ENCODE measurements at regions not wholly inside any gene's neighbourhood (a gene's known extent, or its start where the extent isn't known, plus 50 kb on each side); places are given as distances from the start of the nearest gene placed in this dataset.

DNA sequence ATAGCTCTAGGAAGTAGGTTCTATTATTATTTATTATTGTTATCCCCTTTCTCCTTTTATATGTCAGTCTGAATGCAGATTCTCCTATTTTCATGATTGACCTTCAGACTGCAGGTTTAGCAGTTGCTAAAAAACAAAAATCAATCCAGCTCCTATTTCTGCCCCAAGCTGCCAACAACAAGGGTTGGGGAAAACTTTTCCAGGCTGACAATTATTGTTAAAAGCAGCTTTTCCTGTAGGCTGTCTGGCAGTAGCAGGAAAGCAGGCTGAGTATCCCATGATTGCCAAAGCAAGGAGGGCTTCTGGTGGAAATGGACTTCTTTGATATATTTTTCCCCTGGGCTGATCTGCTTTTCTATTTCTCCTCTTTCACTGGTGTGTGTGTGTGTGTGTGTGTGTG lies 78.0 kb upstream of the CTLA4 start:
- no peak for DNase-seq

DNA sequence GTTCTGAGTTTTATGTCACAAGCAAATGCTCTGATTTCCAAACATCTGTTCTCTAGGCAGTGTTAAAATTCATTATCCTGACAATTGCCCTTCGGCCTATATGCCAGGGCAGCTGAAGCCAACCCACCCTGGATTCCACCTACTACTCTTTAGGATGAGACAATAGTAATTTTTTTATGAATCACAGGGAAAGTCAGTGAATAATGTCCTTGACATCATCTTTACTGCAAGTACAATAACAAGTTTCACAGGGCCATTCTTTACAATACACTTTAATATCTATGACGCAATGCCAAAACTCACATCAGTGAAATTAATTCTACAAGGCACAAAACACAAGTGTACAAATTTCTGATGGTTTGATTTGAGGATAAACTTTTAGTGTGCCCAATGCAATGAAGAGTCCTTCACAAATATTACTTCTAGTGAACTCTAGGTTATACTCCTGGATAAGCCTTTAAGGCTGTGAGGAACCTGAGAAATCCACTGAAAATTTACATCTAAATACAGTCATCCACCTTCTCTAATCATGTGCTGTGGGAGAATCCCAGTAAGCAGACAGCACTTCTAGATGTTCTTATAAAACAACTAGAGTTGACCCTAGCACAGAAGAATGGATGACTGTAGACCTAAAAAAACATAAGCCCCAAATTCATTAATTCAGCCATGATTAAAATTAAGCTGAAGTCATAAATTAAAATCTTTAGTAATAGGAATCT lies 77.3 kb upstream of the CTLA4 start:
- no peak for DNase-seq

DNA sequence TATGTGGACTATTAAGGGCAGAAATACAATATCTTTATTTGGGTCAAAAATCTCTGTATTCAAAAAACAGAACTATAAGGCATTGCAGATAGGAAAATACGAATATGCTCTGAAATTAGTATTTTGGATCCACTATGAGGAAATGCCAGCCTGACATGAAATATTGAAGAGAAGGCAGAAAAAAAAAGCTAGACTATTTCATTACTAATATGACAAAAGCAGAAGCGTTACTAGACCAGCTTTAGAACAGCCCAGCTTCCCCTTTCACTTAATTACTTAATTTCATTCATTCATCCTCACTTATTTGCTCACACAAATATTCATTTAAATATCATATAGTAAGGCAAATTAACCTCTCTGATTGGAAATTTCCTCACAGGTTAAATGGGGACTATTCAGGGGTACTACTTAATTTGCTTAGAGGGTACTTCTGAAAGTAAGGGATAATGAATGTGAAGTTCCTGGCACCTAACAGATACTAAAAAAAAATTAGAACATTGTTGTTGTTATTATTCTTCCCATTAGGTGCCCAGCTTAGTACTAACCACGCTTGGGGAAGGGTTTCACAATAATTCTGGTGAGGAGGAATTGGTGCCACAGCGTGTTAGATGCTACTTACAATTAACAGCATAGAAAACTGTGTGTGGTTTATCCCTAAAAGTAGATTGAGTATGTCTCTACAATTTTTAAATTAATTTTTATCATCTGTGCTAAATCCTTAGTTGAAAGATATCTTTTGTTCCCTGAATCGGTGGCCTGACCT lies 71.1 kb upstream of the CTLA4 start:
- no peak for DNase-seq

DNA sequence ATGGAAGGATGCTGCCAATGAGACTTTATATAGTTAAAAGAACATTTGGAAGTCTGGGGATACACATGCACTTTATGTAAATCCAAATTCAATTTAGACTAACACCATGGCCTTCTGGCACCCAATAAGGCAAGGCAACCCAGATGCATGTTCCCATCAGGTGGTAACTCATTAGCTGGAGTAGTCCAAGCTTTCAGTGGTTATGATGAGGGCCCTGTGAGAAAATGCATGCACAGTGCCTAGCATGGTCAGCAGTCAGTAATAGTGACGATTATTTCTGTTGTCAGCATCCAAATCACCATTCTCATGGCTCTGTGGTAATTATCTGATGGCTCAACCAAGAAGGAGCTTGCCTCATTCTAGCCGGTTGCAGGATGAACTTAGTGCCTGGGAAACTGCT lies 70.3 kb upstream of the CTLA4 start:
- DNase-seq, result no peak

DNA sequence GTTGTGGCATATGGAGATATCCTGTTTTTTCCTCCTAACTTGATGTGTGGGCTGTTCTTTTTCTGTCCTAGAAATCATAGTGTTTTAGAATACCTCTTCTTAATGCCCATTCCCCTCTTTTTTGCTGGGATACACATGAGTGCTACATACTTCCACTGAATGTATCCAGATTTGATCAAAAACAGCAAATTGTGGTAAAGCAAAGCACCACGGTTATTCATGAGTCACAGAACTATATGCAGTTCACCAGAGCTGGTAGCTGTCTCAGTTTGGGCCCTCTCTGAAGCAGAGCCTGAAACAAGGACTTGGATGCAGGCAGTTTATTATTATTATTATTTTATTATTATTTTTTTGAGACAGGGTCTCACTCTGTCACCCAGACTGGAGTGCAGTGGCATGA lies 69.9 kb upstream of the CTLA4 start:
- no peak for DNase-seq

DNA sequence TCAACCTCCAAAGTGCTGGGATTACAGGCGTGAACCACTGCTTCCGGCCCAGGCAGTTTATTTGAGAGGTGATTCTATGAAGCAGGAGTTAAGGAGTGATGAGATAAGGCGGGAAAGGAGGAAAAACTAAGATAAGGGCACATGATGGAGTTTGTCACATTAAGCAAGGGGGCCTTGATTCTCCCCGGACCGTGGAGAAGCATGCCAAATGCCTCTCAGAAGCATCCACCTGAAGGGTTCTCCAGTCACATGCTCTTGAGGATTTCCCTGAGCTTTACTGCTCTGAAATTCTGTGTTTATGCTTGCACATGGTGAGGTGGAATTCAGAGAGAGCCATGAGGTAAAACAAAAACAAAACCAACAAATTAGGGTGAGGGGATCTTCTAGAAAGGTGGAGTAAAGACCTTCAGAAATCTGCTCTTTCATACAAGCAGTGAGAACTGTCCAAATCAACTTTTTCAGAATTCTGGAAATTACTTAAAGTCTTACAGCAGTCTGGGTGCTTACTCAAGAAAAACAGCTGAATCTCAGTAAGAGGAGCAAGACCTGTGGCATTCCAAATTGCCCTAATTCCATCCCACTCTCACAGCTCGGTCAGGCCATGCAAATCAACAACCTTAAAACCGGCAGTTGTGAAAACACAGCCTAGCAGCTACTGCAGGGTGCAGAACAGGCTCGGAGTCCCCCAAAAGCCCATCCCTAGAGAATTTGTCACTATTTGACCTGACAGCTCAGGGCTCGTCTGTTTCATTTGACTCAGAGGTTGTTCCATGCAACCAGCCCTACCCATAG lies 69.1 kb upstream of the CTLA4 start:
- DNase-seq, result no peak

DNA sequence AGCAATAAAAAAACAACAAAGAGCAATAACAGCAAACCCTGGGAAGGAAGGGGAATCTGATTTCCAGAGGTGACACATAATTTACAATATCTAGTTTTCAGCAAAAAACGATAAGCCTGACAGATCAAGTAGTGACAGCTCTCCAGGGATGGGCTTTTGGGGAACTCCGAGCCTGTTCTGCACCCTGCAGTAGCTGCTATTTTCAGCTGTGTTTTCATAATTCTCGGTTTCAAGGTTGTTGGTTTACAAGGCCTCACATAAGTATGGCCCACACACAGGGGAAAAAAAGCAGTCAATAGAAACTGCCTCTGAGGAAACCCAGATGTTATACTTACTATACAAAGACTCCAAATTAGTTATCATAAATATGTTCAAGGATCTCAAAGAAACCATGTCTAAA lies 67.7 kb upstream of the CTLA4 start:
- DNase-seq, result no peak

DNA sequence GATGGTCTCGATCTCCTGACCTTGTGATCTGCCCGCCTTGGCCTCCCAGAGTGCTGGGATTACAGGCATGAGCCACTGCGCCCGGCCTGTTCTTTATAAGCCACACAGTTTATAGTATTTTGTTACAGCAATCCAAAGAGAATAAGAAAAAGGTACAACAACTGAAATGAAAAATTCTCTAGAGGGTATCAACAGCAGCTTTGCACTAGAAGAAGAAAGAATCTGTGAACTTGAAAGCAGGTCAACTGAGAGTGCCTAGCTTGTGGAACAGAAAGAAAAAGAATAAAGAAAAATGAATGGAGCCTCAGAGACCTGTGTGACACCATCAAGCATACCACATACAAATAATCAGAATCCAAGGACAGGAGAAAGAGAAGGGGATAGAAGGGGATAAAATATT lies 66.8 kb upstream of the CTLA4 start:
- DNase-seq, result no peak

DNA sequence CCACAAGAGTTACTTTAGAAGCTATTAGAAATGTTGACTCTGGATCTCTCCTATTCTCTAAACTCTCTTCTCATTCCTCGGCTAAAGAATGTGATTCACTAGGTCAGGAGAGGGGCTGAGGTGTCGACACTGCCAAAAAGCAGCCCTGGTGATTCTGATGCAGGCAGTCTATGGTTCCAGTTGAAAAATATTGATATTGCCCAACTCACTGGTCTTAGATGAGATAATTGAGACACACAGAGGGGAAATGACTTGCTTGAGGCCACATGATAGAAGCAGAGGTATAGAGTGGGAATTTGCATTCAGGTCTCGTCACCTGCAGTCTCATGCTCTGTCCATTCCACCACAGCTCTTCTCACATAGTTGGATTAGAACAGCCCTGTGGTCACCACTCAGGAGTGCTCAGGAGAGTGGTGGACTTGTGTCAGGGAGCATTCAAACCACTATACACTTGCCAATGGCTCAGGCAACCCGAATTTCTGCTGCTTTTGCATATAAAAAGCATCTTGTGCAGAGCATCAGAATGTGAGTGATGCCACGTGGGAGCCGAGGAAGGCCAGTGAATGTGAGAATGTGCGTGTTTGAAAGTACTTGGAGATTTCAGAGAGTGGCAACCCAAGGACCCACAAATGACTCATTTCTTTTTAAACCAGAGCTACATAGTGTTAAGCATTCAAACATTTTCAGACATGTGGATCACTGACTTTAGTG lies 65.1 kb upstream of the CTLA4 start:
- peak; percentile 21 for DNase-seq

DNA sequence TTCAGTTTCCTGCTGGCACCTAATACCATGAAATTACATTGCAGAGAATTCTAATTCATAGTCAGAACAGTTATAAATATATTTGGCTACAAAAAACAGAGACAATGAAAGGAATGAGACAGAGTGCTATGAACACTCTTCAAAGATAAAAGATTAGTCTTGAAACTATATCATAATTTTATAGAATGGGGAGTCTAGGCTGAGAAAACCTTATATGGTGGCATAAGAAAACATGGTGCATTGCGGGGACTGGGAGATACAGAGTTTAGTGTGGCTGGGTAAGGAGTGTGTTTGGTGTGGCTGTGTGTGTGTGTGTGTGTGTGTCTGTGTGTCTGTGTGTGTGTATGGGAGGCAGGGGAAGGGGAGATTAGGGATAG lies 64.5 kb upstream of the CTLA4 start:
- DNase-seq, result no peak

DNA sequence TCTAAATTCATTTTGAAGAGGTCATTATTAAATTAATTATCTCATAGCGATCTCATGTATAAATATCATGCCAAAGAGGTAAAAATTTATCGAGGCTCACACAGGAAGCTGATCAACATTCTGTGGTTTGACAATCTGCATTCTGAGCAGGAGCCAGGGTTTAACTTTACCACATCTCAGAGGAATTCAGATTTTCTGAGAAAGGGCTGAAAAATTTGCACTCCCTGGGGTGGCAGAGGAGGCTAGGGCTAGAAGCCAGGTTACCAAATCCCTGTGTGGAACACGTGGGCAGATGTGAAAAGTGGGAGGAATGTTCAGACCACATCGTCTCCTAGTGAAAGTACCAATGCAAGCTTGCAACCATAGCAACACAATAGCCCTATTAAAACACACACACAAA lies 63.5 kb upstream of the CTLA4 start:
- peak; percentile 13 for DNase-seq

DNA sequence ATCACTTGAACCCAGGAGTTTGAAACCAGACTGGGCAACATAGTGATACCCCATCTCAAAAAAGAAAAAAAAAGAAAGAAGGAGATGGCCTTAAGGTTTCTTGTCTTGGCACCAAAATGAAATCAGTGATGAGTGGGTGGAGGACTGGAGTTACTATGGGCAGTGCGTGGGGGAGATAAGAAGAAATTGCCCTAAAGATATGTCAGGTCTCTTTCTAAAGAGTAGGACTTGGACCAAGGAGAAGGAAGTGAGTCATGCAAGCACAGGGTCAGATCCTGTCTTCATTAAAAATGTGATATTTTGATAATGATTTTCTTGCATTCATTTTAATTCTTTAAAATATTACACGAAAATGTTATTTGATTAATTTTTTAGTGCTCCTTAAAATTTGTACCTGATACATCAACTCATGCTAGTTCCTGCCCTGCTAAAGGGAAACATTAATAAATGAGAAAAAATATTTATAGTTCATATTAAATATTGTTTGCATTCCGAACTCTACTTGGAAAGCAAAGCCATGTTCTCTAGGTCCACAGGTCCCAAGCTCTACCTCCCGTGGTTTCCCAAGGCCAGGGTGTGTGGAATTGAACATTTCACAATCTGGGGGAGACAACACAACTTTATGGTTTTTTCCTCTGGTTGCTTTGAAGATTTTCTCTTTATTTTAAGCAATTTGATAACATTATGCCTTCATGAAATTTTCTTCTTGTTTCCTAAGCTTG lies 62.6 kb upstream of the CTLA4 start:
- DNase-seq, result no peak

DNA sequence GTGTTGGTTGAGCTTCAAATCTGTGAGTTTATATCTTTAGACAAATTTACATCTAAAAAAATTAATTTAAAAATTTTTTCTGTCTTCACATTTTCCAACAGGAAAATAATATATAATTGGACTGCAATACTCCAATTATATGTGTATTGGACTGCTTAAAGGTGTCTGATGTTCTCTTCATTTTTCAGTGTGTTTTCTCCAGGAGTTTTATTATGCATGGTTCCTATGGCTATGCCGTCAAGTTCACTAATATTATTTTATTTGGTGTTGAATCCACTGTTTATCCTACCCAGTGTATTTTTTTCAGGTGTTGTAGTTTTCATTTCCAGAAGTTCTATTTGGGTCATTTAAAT lies 62.1 kb upstream of the CTLA4 start:
- DNase-seq, result no peak

DNA sequence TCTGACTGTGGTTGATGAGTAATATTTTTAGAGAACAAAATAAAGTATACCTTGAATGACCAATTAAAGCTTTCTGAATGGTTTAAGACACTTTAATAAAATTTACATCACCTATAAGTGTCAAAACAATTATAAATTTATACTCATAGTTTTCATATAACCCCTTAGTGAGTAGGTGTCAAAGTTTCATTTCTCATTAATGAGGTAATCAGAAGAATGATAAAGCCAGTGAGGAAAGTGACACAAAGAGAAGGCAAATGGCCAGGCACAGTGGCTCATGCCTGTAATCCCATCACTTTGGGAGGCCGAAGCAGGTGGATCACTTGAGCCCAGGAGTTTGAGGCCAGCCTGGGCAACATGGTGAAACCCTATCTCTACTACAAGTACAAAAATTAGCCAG lies 60.8 kb upstream of the CTLA4 start:
- DNase-seq, result no peak

DNA sequence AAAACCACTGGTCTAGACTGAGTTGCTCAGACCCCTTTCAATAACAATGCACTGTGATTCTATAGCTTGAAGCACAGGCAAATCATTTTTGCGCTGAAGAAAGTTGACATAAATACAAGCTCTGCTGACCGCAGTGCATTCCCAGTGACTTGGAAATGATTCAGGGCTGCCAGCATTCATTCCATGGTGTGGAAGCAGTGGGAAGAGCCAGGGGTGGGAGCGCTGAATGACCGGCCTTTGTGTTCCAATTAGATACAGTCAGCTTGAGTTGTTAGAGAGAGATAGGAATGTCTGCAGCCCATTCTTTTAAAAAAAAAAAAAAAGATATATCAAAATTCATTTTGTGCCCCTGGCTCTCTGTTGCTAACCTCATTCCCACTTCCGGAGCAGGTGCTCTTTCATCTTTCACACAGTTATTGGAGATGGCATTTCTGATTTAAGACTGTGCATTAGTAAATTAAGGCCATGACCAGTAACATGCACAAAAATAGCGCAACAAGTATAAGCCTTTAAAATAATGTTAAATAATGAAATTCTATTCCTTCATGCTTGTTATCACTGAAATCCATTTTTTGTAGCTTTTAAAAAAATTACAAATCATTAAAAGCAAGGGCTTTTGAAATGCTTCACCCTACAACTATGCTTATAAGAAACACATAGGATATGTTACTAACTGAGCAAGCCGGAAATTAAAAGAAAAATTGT lies 59.4 kb upstream of the CTLA4 start:
- DNase-seq, result no peak

DNA sequence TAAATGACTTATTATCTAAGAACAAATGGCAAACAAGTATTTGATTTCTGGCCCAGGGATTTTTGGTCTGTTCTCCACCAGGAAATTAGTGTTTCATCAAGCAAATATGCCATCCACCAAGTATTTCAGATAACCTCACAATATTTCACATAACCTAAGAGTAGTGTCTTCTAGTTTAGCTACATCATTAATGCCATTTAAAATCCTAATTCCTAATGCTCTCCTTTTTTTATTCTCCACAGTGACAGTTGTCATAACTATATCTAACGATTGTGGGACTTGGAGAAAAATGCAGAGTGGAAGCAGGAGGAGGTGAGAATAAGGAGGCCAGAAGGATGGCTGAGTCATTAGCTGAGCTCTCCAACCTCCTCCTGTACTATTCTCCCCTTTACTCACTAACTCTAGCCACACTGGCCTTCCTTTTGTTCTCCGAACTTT lies 58.5 kb upstream of the CTLA4 start:
- no peak for DNase-seq

DNA sequence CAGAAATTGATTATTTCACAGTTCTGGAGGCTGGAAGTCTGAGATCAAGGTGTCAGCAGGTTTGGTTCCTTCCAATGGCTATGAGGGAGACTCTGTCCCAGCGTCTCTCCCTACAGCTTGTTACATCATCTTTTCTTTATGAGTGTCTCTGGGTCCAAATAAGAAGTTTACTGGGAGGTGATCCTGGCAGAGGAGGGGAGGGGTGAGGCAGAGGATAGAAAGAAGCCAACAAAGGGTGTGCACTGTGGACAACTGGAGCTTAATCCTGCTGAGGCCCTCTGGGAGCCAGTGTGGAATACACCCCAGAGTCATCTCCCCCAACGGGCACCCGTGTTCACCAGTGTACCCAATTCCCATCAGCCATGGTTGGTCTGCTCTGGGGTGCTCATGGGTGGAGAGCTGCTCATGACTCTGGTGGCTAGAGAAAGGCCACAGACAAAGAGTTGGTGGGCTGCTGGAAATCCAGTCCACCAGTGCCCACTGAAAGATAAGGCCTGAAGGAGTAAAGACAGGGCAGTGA lies 57.5 kb upstream of the CTLA4 start:
- no peak for DNase-seq

DNA sequence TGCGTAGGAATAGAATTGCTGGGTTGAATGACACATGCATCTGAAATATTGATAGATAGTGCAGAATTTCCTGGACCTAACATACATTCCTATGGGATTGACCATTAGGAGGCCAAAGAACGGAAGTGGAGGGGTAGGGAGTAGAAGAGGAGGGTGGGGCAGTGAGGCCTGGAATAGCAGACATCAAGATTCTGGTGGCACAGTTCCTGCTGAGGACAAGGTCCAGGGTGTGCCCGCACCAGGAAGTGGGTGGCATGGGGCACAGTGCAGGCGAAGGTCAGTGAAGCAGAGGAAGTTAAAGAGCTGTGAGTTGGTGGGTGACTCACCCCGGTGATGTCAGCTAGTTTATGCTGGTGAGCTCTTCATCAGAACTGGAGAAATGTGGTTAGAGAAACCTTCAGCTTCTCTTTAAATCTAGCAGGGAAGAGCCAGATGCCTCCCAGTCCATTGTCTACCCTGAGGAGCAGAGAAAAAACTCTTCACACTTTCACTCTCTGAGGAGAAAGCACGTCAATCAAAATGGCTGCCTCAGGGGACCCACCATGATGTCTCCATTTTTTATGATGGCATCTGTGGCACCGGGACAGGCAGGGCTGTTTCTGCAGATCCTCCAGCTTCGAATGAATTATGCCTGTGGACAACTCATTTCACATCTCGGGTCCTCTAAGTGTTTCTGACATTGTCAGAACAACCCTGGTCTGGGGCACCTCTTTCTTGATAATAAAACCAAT lies 55.9 kb upstream of the CTLA4 start:
- peak; percentile 59 for DNase-seq

DNA sequence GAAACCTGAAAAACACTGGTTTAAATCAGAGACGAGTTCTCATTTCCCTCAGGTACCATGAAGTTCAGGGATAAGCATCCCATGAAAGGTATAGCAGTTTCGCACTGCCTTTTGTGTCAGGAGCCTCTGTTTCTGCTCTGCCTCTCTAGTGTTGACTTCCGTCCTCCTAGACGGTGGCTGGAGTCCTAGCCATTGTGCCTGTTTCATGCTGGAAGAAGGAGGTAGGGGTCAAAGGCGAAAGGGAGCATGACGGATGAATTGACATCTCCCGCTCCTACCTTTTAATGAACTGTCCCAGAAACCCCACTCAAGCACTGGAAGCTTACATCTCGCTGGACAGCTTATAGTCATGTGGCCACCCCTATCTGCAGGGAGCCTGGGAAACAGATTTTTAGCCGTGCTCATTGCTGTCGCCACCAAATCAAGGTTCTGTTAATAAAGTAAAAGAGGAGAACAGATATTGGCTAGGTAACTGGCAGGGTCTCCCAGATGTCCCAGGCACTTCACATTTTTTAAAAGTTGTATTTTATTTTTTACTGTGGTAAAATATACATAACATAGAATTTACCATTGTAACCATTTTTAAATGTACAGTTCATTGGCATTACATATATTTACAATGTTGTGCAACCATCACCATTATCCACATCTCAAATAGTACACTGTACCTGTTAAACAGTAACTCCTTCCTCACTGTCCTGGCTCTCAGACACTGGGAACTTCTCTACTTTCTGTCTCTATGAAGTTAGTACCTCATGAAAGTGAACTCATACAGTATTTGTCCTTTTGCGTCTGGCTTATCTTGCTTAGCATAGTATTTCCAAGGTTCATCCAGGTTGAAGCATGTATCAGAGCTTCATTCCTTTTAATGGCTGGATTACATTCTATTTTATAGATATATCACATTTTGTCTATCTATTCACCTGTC lies 55.0 kb upstream of the CTLA4 start:
- DNase-seq, result no peak

DNA sequence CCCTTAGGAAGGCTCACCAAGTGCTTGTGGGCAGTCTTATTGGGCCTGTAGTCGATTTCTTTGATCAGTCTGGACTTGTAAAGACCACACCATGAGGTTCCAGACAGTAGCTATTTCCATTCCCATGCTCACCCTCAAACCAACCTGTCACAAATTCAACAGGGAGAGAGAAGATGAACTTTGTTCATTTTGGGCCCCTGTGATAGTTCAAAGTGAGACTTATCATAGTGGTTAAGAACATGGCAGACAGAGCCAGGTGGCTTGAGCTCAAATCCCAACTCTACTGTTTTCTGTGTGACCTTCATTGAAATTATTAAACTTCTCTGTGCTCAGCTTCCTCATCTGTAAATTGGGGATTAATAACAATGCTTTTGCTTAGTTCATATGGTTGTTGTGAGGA lies 53.9 kb upstream of the CTLA4 start:
- DNase-seq, result no peak

All from activated effector memory CD4-positive, alpha-beta T cell treated with Interleukin-2 at 50 U/mL for 16 hours (primary cell).